GM23248 (cell line): ENCODE measurements at regions not wholly inside any gene's neighbourhood (a gene's known extent, or its start where the extent isn't known, plus 50 kb on each side); places are given as distances from the start of the nearest gene placed in this dataset.

ENCODE experiments used
- EZH2 ChIP-seq: fragments of 200-600 bp; sonication (generic); IDR thresholded peaks from 2 replicates; pipeline ENCODE4 v1.6.1; 2018; ENCODE audit warnings: antibody characterized with exemption, mild to moderate bottlenecking; ENCODE audit not compliant: insufficient read depth, poor library complexity, severe bottlenecking
- EZH2phosphoT487 ChIP-seq: fragments of 200-600 bp; sonication (generic); IDR thresholded peaks from 2 replicates; pipeline ENCODE4 v1.6.1; 2018; ENCODE audit warnings: antibody characterized with exemption, moderate library complexity, mild to moderate bottlenecking, low read depth; ENCODE audit not compliant: insufficient read depth

GRCh38 chr4:92059615-92060014, 244.2 kb upstream of the GRID2 start:
- no peak for TF ChIP-seq EZH2
- no peak for TF ChIP-seq EZH2phosphoT487
